HG02970 (cell line): ENCODE measurements at regions not wholly inside any gene's neighbourhood (a gene's known extent, or its start where the extent isn't known, plus 50 kb on each side); places are given as distances from the start of the nearest gene placed in this dataset.
"Not testable (repeated sequence)": the region's sequence is repeated elsewhere in the genome, so short reads cannot be mapped to it uniquely, and the experiment has no call there.

ENCODE experiments used
- ATAC-seq: cut with Tn5 transposase; IDR thresholded peaks from one replicate; pipeline ENCODE4 v1.9.1; 2021; ENCODE audit warnings: mild to moderate bottlenecking, moderate library complexity, moderate number of reproducible peaks; ENCODE audit not compliant: unreplicated experiment, low FRiP score

- ATAC-seq: no peak
These were observed 377.1 kb upstream of the PROK2 start for GRCh38 chr3:72161881-72162595.

- ATAC-seq: not testable (repeated sequence)
These were observed 376.3 kb upstream of the PROK2 start for GRCh38 chr3:72161285-72161684.

- ATAC-seq: no peak
These were observed 375.4 kb upstream of the PROK2 start for GRCh38 chr3:72160351-72160750.

GRCh38 chr3:72159487-72159886 is 374.5 kb upstream of the PROK2 start:
- ATAC-seq: no peak

GRCh38 chr3:72158639-72159326 is 373.8 kb upstream of the PROK2 start:
- ATAC-seq: no peak

- no peak for ATAC-seq
These were observed 373.0 kb upstream of the PROK2 start for GRCh38 chr3:72157748-72158638.

GRCh38 chr3:72155391-72156064 is 370.6 kb upstream of the PROK2 start:
- ATAC-seq: no peak

GRCh38 chr3:72154391-72155335 is 369.7 kb upstream of the PROK2 start:
- no peak for ATAC-seq

- ATAC-seq: no peak
These were observed 368.7 kb upstream of the PROK2 start for GRCh38 chr3:72153477-72154314.

- no peak for ATAC-seq
These were observed 367.9 kb upstream of the PROK2 start for GRCh38 chr3:72152551-72153476.

GRCh38 chr3:72151465-72152238 is 366.7 kb upstream of the PROK2 start:
- ATAC-seq: no peak

- no peak for ATAC-seq
These were observed 365.9 kb upstream of the PROK2 start for GRCh38 chr3:72150634-72151412.

GRCh38 chr3:72149645-72150300 is 364.8 kb upstream of the PROK2 start:
- no peak for ATAC-seq

GRCh38 chr3:72147600-72147999 is 362.7 kb upstream of the PROK2 start:
- ATAC-seq: no peak

- no peak for ATAC-seq
These were observed 360.8 kb upstream of the PROK2 start for GRCh38 chr3:72145506-72146380.
